IMR-90 (cell line): ENCODE measurements at regions not wholly inside any gene's neighbourhood (a gene's known extent, or its start where the extent isn't known, plus 50 kb on each side); places are given as distances from the start of the nearest gene placed in this dataset.

Experiments used
- ATAC-seq: fragments of 200-7000 bp; cut with Tn5 transposase; 2 replicates; pipeline ENCODE4 v1.9.1; 2020; ENCODE audit warnings: low read depth, mild to moderate bottlenecking, moderate library complexity
- BruUV-seq: library from RNA; stranded (reverse); fragments of 400-500 nt; replicated peaks from 2 replicates; lab custom pipeline; 2021; lab: Mats Ljungman, UMichigan
- CTCF ChIA-PET: fragments of 300-600 bp; formaldehyde crosslinking; extraction: SDS; loops from one replicate; lab custom pipeline; 2021; ENCODE audit warnings: antibody characterized with exemption; lab: Yijun Ruan, JAX
- POLR2A ChIA-PET: fragments of 300-600 bp; sonication (Branson Sonifier 250); formaldehyde crosslinking; loops from one replicate; lab custom pipeline; 2022; ENCODE audit warnings: antibody characterized with exemption; ENCODE audit not compliant: unreplicated experiment; lab: Charles Lee
- DNase-seq: peaks from one replicate; pipeline ENCODE4 v3.0.0; 2013
- H2AFZ ChIP-seq: replicated peaks from 2 replicates; pipeline ENCODE3; 2013; ENCODE audit warnings: low read length, mild to moderate bottlenecking; ENCODE audit not compliant: poor library complexity
- H2AK5ac ChIP-seq: 2 replicates; pipeline ENCODE4 v1.6.1; 2013; ENCODE audit warnings: low read depth, low read length, inconsistent platforms
- H2AK9ac ChIP-seq: replicated peaks from 2 replicates; pipeline ENCODE3; 2013; ENCODE audit warnings: mild to moderate bottlenecking, low read depth, low read length, moderate library complexity; ENCODE audit not compliant: poor library complexity
- H2BK120ac ChIP-seq: 2 replicates; pipeline ENCODE4 v1.6.1; 2013; ENCODE audit warnings: low read depth, low read length, inconsistent platforms
- H2BK15ac ChIP-seq: 3 replicates; pipeline ENCODE4 v1.6.1; 2013; ENCODE audit warnings: low read depth, low read length, inconsistent platforms
- H2BK20ac ChIP-seq: 2 replicates; pipeline ENCODE4 v1.6.1; 2013; ENCODE audit warnings: low read depth, mild to moderate bottlenecking, inconsistent platforms, low read length, moderate library complexity
- H2BK5ac ChIP-seq: 2 replicates; pipeline ENCODE4 v1.6.1; 2013; ENCODE audit warnings: mild to moderate bottlenecking, low read depth, low read length, inconsistent platforms; ENCODE audit not compliant: poor library complexity, severe bottlenecking
- H3K14ac ChIP-seq: replicated peaks from 2 replicates; pipeline ENCODE4 v1.6.1; 2013; ENCODE audit warnings: low read depth, low read length, inconsistent platforms
- H3K18ac ChIP-seq: 2 replicates; pipeline ENCODE4 v1.6.1; 2013; ENCODE audit warnings: low read depth, low read length, control low read depth
- H3K23ac ChIP-seq: 2 replicates; pipeline ENCODE4 v1.6.1; 2013; ENCODE audit warnings: low read depth, low read length, inconsistent platforms
- H3K27ac ChIP-seq: 2 replicates; pipeline ENCODE4 v1.5.1; 2013; ENCODE audit warnings: mild to moderate bottlenecking, control low read depth, low read length; ENCODE audit not compliant: insufficient read depth
- H3K27me3 ChIP-seq: 2 replicates; pipeline ENCODE4 v1.6.1; 2013; ENCODE audit warnings: low read length; ENCODE audit not compliant: control insufficient read depth, insufficient read depth
- H3K36me3 ChIP-seq: 2 replicates; pipeline ENCODE4 v1.6.1; 2013; ENCODE audit warnings: low read length, mixed read lengths; ENCODE audit not compliant: control insufficient read depth, insufficient read depth
- H3K4ac ChIP-seq: 2 replicates; pipeline ENCODE4 v1.6.1; 2013; ENCODE audit warnings: low read depth, low read length, inconsistent platforms
- H3K4me1 ChIP-seq: 2 replicates; pipeline ENCODE4 v1.6.1; 2013; ENCODE audit warnings: low read length, mixed read lengths; ENCODE audit not compliant: control insufficient read depth, insufficient read depth
- H3K4me2 ChIP-seq: 2 replicates; pipeline ENCODE4 v1.6.1; 2013; ENCODE audit warnings: low read depth, mild to moderate bottlenecking, control low read depth, low read length, moderate library complexity
- H3K4me3 ChIP-seq: 2 replicates; pipeline ENCODE4 v1.5.1; 2013; ENCODE audit warnings: low read depth, mild to moderate bottlenecking, control low read depth, low read length, moderate library complexity; ENCODE audit not compliant: insufficient read depth
- H3K56ac ChIP-seq: 2 replicates; pipeline ENCODE4 v1.6.1; 2013; ENCODE audit warnings: low read length, inconsistent platforms; ENCODE audit not compliant: insufficient read depth; ENCODE audit errors: extremely low read depth
- H3K79me1 ChIP-seq, 2 experiments: 2 replicates each; pipeline ENCODE4 v1.6.1; 2013; ENCODE audit warnings: low read length in 2 of 2, inconsistent platforms in 1 of 2, low read depth in 1 of 2
- H3K9ac ChIP-seq: 2 replicates; pipeline ENCODE4 v1.6.1; 2013; ENCODE audit warnings: low read depth, low read length, control low read depth
- H3K9me1 ChIP-seq: 2 replicates; pipeline ENCODE4 v1.6.1; 2013; ENCODE audit warnings: low read length, inconsistent platforms; ENCODE audit not compliant: insufficient read depth
- H3K9me3 ChIP-seq: 2 replicates; pipeline ENCODE4 v1.6.1; 2013; ENCODE audit warnings: low read length; ENCODE audit not compliant: control insufficient read depth, insufficient read depth
- H4K20me1 ChIP-seq: 2 replicates; pipeline ENCODE4 v1.6.1; 2013; ENCODE audit warnings: low read length, inconsistent platforms; ENCODE audit not compliant: insufficient read depth
- H4K5ac ChIP-seq: 2 replicates; pipeline ENCODE4 v1.6.1; 2013; ENCODE audit warnings: mild to moderate bottlenecking, low read depth, low read length, control low read depth
- H4K8ac ChIP-seq, 2 experiments: 2 replicates each; pipeline ENCODE4 v1.6.1; 2013; ENCODE audit warnings: low read depth in 2 of 2, low read length in 2 of 2, control low read depth in 1 of 2, inconsistent platforms in 1 of 2
- H4K91ac ChIP-seq: 2 replicates; pipeline ENCODE4 v1.6.1; 2013; ENCODE audit warnings: low read depth, low read length, inconsistent platforms; ENCODE audit not compliant: insufficient read depth
- CEBPB ChIP-seq: IDR thresholded peaks from 2 replicates; pipeline ENCODE4 v1.6.1; 2012; ENCODE audit warnings: low read depth, low read length, improper control_type of control experiment
- CTCF ChIP-seq: conservative IDR thresholded peaks from 2 replicates; pipeline ENCODE4 v1.5.1; 2012; ENCODE audit warnings: mild to moderate bottlenecking, low read depth, low read length, improper control_type of control experiment
- MAZ ChIP-seq: IDR thresholded peaks from 2 replicates; pipeline ENCODE4 v1.6.1; 2012; ENCODE audit warnings: low read depth, mild to moderate bottlenecking, low read length, improper control_type of control experiment, moderate library complexity, borderline replicate concordance
- NFE2L2 ChIP-seq: fragments of 150-350 bp; IDR thresholded peaks from 2 replicates; pipeline ENCODE4 v1.6.1; 2016; ENCODE audit warnings: low read depth, mild to moderate bottlenecking, low read length
- RFX5 ChIP-seq: IDR thresholded peaks from 2 replicates; pipeline ENCODE4 v1.8.0; 2012; ENCODE audit warnings: low read depth, mild to moderate bottlenecking, low read length, moderate library complexity
- WGBS, 2 experiments: methylation state at CpG; one replicate each; pipeline versions ENCODE4 v1.1.5 to v1.1.7; 2013; ENCODE audit warnings: missing lambda C conversion rate in 2 of 2; ENCODE audit not compliant: insufficient read length in 1 of 2; ENCODE audit errors: extremely low coverage in 2 of 2; 5-methylcytosine and 5-hydroxymethylcytosine counted together
- dilution Hi-C: fragments of 300-500 bp; cut with HindIII; formaldehyde crosslinking; loops from one replicate; pipeline ENCODE4 v1.14.3; 2018; ENCODE audit warnings: low sequenced_read_pairs; ENCODE audit not compliant: unreplicated experiment
- in situ Hi-C: fragments of 300-500 bp; cut with MboI; formaldehyde crosslinking; loops from 3 replicates; pipeline ENCODE4 v1.14.3; 2019; ENCODE audit warnings: low sequenced_read_pairs, inconsistent platforms, mixed read lengths
- intact Hi-C: fragments of 100-400 bp; cut with micrococcal nuclease; formaldehyde crosslinking; loops from 2 replicates; pipeline ENCODE4 v1.10.0; 2022

- H3K9ac ChIP-seq, result no peak overlapping the region
- H2BK20ac ChIP-seq, result no peak overlapping the region
- H3K9me3 ChIP-seq, result peaks cover 26% of the 10 kb centered on the region
- no peak overlapping the region for H2AK5ac ChIP-seq
- no peak for ATAC-seq
- H3K36me3 ChIP-seq, result no peaks in the 10 kb centered on the region
- no TSS peak for BruUV-seq
- POLR2A ChIA-PET, result no interaction called here
- CTCF ChIA-PET, result no interaction called here
- H2BK5ac ChIP-seq, result no peak overlapping the region
- no peak overlapping the region for H3K18ac ChIP-seq
- no peak overlapping the region for H2BK15ac ChIP-seq
- H3K27me3 ChIP-seq, result no peaks in the 10 kb centered on the region
- H3K4me1 ChIP-seq, result no peaks in the 10 kb centered on the region
- TF ChIP-seq NFE2L2, result no peak
- no peak for TF ChIP-seq CEBPB
- TF ChIP-seq MAZ, result no peak
- no peak for TF ChIP-seq RFX5
- no peak for TF ChIP-seq CTCF
- no peak overlapping the region for H2BK120ac ChIP-seq
- dilution Hi-C loops (no loop called here), in situ Hi-C loops (no loop called here), intact Hi-C loops (no loop called here)
- no peak overlapping the region for H4K8ac ChIP-seq
- H4K20me1 ChIP-seq, result no peaks in the 10 kb centered on the region
- no peak overlapping the region for H3K4me2 ChIP-seq
- no peak overlapping the region for H2AFZ ChIP-seq
- H3K4me3 ChIP-seq, result no peak overlapping the region
- no peaks in the 10 kb centered on the region for H3K79me1 ChIP-seq
- H3K27ac ChIP-seq, result no peak overlapping the region
- H3K56ac ChIP-seq, result no peak overlapping the region
- no peak overlapping the region for H3K23ac ChIP-seq
- DNase-seq, result no peak
- H3K9me1 ChIP-seq, result no peaks in the 10 kb centered on the region
- H3K14ac ChIP-seq, result no peak overlapping the region
- H3K4ac ChIP-seq, result no peak overlapping the region
- no peak overlapping the region for H4K5ac ChIP-seq
- H2AK9ac ChIP-seq, result no peak overlapping the region
- H4K91ac ChIP-seq, result no peak overlapping the region
- 5% methylated on average over 2 of the region's 6 CpGs; no CpG with 5 or more reads in 1 of the 2 experiments for WGBS, 2 experiments
Observed at GRCh38 chr22:34761111-34761510, 304.8 kb upstream of the ISX start.
